Psoas muscle (tissue), 7 donors: ENCODE measurements at regions not wholly inside any gene's neighbourhood (a gene's known extent, or its start where the extent isn't known, plus 50 kb on each side); places are given as distances from the start of the nearest gene placed in this dataset.

ENCODE experiments used
- ATAC-seq, 4 donors: fragments of 200-7000 bp; cut with Tn5 transposase; one replicate each; pipeline ENCODE4 v1.9.1; 2020; ENCODE audit warnings: moderate library complexity in 3 of 4, mild to moderate bottlenecking in 2 of 4
- DNase-seq, 2 donors: peaks; one replicate each; pipeline ENCODE4 v3.0.0-alpha.2; 2020
- H3K27ac ChIP-seq: fragments of 200-600 bp; one replicate; pipeline ENCODE4 v1.8.0; 2022
- H3K27me3 ChIP-seq, 3 donors: fragments of 200-600 bp in 1 of 3; one replicate each; pipeline versions ENCODE4 v1.6.1 to v1.8.0; 2013 to 2022; ENCODE audit warnings: low read length in 2 of 3, mild to moderate bottlenecking in 2 of 3, moderate library complexity in 1 of 3; ENCODE audit not compliant: insufficient read depth in 3 of 3
- H3K36me3 ChIP-seq, 2 donors: fragments of 200-600 bp in 1 of 2; one replicate each; pipeline versions ENCODE4 v1.6.1 to v1.8.0; 2013 to 2022; ENCODE audit warnings: low read depth in 1 of 2, mild to moderate bottlenecking in 1 of 2, moderate library complexity in 1 of 2; ENCODE audit not compliant: insufficient read depth in 1 of 2
- H3K4me1 ChIP-seq: fragments of 200-600 bp; one replicate; pipeline ENCODE4 v1.8.0; 2022
- H3K4me3 ChIP-seq: fragments of 200-600 bp; one replicate; pipeline ENCODE4 v1.8.0; 2022; ENCODE audit warnings: mild to moderate bottlenecking
- H3K9me3 ChIP-seq: fragments of 200-600 bp; one replicate; pipeline ENCODE4 v1.8.0; 2022
- CTCF ChIP-seq: fragments of 200-600 bp; IDR thresholded peaks from one replicate; pipeline ENCODE4 v1.8.0; 2022; ENCODE audit warnings: antibody characterized with exemption
- WGBS, 3 donors: extraction: QIAGEN DNeasy Blood & Tissue Kit; methylation state at CpG; one replicate each; pipeline versions ENCODE4 v1.1.6 to v1.1.7; 2013; 5-methylcytosine and 5-hydroxymethylcytosine counted together
- intact Hi-C, 2 donors: fragments of 100-400 bp; cut with DNase I; formaldehyde crosslinking; loops; one replicate each; pipeline versions ENCODE4 v1.11.0 to v1.14.2; 2022
- donor health status: healthy with polysubstance abuse.
- donor health status: DM: no; HTN: no; CAD: no; lungs with moderate emphysema.
- donor health status: Bipolar disorder and iron deficiency.
- donor health status: healthy.
- donor health status: DM: yes; HTN: yes; CAD: no.
- donor health status: DM: no; HTN: no; CAD: no.
- donor health status: DM: yes; HTN: yes; CAD: no.

- DNase-seq (peak in 1 of 2 donors; percentile 39), ATAC-seq (no peak)
- no peak overlapping the region for H3K4me3 ChIP-seq
- no peaks in the 10 kb centered on the region for H3K9me3 ChIP-seq
- intact Hi-C loops, result no loop called here
- no peaks in the 10 kb centered on the region for H3K36me3 ChIP-seq
- peaks cover 16% of the 10 kb centered on the region for H3K4me1 ChIP-seq
- no peaks in the 10 kb centered on the region for H3K27me3 ChIP-seq
- 77 to 83% (median 82%) methylated on average over 17 of the region's 17 CpGs for WGBS, 3 donors
- TF ChIP-seq CTCF, result no peak
- H3K27ac ChIP-seq, result no peak overlapping the region
Observed at GRCh38 chr6:170093276-170093657, 197.6 kb downstream of the DLL1 start.

GRCh38 chr6:170092826-170093225, 198.1 kb downstream of the DLL1 start:
- TF ChIP-seq CTCF, result no peak
- ATAC-seq (no peak), DNase-seq (no peak)
- peaks cover 16% of the 10 kb centered on the region for H3K4me1 ChIP-seq
- intact Hi-C loops, result no loop called here
- 78 to 90% (median 80%) methylated on average over 15 of the region's 15 CpGs for WGBS, 3 donors
- no peaks in the 10 kb centered on the region for H3K9me3 ChIP-seq
- H3K4me3 ChIP-seq, result no peak overlapping the region
- H3K27ac ChIP-seq, result no peak overlapping the region
- H3K27me3 ChIP-seq, result no peaks in the 10 kb centered on the region
- no peaks in the 10 kb centered on the region for H3K36me3 ChIP-seq

- no peaks in the 10 kb centered on the region for H3K9me3 ChIP-seq
- H3K4me3 ChIP-seq, result no peak overlapping the region
- no peaks in the 10 kb centered on the region for H3K36me3 ChIP-seq
- intact Hi-C loops, result no loop called here
- peak in 1 of 2 donors; percentile 48 for DNase-seq
- TF ChIP-seq CTCF, result no peak
- H3K4me1 ChIP-seq, result peaks cover 13% of the 10 kb centered on the region
- H3K27me3 ChIP-seq, result no peaks in the 10 kb centered on the region
- no peak overlapping the region for H3K27ac ChIP-seq
- WGBS, 3 donors, result 94 to 95% (median 94%) methylated on average over 30 of the region's 30 CpGs
- ATAC-seq, result no peak
Observed at GRCh38 chr6:170091639-170092579, 199.0 kb downstream of the DLL1 start.

- H3K27me3 ChIP-seq, result no peaks in the 10 kb centered on the region
- H3K4me1 ChIP-seq, result peaks cover 5% of the 10 kb centered on the region
- no peaks in the 10 kb centered on the region for H3K36me3 ChIP-seq
- H3K27ac ChIP-seq, result no peak overlapping the region
- intact Hi-C loops, result no loop called here
- WGBS, 3 donors, result 82 to 85% (median 84%) methylated on average over 18 of the region's 18 CpGs
- DNase-seq (peak in 1 of 2 donors; percentile 44), ATAC-seq (no peak)
- TF ChIP-seq CTCF, result no peak
- no peak overlapping the region for H3K4me3 ChIP-seq
- no peaks in the 10 kb centered on the region for H3K9me3 ChIP-seq
Observed at GRCh38 chr6:170091000-170091638, 199.8 kb downstream of the DLL1 start.
